Transverse colon (tissue), 4 donors: ENCODE measurements at regions not wholly inside any gene's neighbourhood (a gene's known extent, or its start where the extent isn't known, plus 50 kb on each side); places are given as distances from the start of the nearest gene placed in this dataset.

Experiments
- DNase-seq: peaks from one replicate; pipeline ENCODE4 v3.0.0-alpha.2; 2019
- H3K27ac ChIP-seq, 4 donors: fragments of 200-600 bp; sonication (generic); 2 replicates each; pipeline ENCODE4 v1.5.1; 2016 to 2018; ENCODE audit warnings: inconsistent platforms in 4 of 4
- H3K27me3 ChIP-seq: fragments of 200-600 bp; sonication (generic); 2 replicates; pipeline ENCODE4 v1.5.1; 2017; ENCODE audit warnings: inconsistent platforms
- H3K36me3 ChIP-seq, 4 donors: fragments of 200-600 bp; sonication (generic); 2 replicates each; pipeline ENCODE4 v1.5.1; 2017 to 2019; ENCODE audit warnings: inconsistent platforms in 4 of 4
- H3K4me1 ChIP-seq, 4 donors: fragments of 200-600 bp; sonication (generic); 2 replicates each; pipeline ENCODE4 v1.5.1; 2017 to 2020; ENCODE audit warnings: inconsistent platforms in 4 of 4
- H3K4me3 ChIP-seq, 4 donors: fragments of 200-600 bp; sonication (generic); 1 replicate in 1 of 4; 2 replicates in 3 of 4; pipeline versions ENCODE4 v1.5.1 to v1.6.1; 2017 to 2019; ENCODE audit warnings: inconsistent platforms in 4 of 4
- H3K9me3 ChIP-seq, 2 donors: fragments of 200-600 bp; sonication (generic); 2 replicates each; pipeline ENCODE4 v1.5.1; 2017 to 2019; ENCODE audit warnings: inconsistent platforms in 2 of 2
- CTCF ChIP-seq, 5 experiments: fragments of 200-600 bp in 3 of 5; fragments of 450-650 bp in 2 of 5; sonication (generic) in 3 of 5; IDR thresholded peaks; 1 replicate in 2 of 5; 2 replicates in 3 of 5; pipeline ENCODE4 v1.5.1; 2016 to 2017; ENCODE audit warnings: antibody characterized with exemption in 5 of 5, inconsistent platforms in 3 of 5, mild to moderate bottlenecking in 2 of 5, moderate library complexity in 1 of 5
- EP300 ChIP-seq: sonication (generic); formaldehyde crosslinking; IDR thresholded peaks from one replicate; pipeline ENCODE4 v1.6.1; 2017; ENCODE audit warnings: antibody characterized with exemption, low read depth
- POLR2A ChIP-seq: fragments of 450-650 bp; IDR thresholded peaks from one replicate; pipeline ENCODE4 v1.6.1; 2016; ENCODE audit warnings: antibody characterized with exemption, mild to moderate bottlenecking, moderate library complexity
- POLR2AphosphoS5 ChIP-seq, 3 donors: sonication (generic); formaldehyde crosslinking; IDR thresholded peaks; one replicate each; pipeline ENCODE4 v1.6.1; 2016; ENCODE audit warnings: antibody characterized with exemption in 3 of 3
- WGBS, 2 donors: methylation state at CpG; one replicate each; pipeline ENCODE4 v1.1.5; 2018; ENCODE audit warnings: low coverage in 1 of 2; 5-methylcytosine and 5-hydroxymethylcytosine counted together
- in situ Hi-C, 4 donors: fragments of 200-750 bp; cut with MboI; loops; one replicate each; pipeline versions ENCODE4 v1.15.0 to v1.15.1; 2017; ENCODE audit warnings: low sequenced_read_pairs in 3 of 4, low pct_ligation_motif_present in 1 of 4, low pct_unique_long_range_greater_than_20kb in 1 of 4
- intact Hi-C: fragments of 100-400 bp; cut with DNase I; formaldehyde crosslinking; loops from one replicate; pipeline ENCODE4 v1.15.1; 2023; ENCODE audit warnings: low total_unique reads

- H3K4me3 ChIP-seq, result no peak overlapping the region
- H3K4me1 ChIP-seq, result no peaks in the 10 kb centered on the region
- in situ Hi-C loops, result no loop called here
- no peak for DNase-seq
- no peaks in the 10 kb centered on the region for H3K27me3 ChIP-seq
- intact Hi-C loops, result no loop called here
- no peaks in the 10 kb centered on the region for H3K36me3 ChIP-seq
- H3K27ac ChIP-seq, result no peak overlapping the region
- WGBS, 2 donors, result 69% methylated on average over 2 of the region's 2 CpGs; no CpG with 5 or more reads in 1 of the 2 donors
- no peaks in the 10 kb centered on the region for H3K9me3 ChIP-seq
- TF ChIP-seq POLR2AphosphoS5 (IDR thresholded peaks at IDR 0.05), result no peak
- TF ChIP-seq CTCF (IDR thresholded peaks at IDR 0.05), result no peak
- no peak for TF ChIP-seq EP300
- no peak for TF ChIP-seq POLR2A
Observed at GRCh38 chr16:13322336-13322735, 420.9 kb downstream of the SHISA9 start.

- Histone ChIP-seq H3K27me3 (no peaks in the 10 kb centered on the region), H3K27ac (no peak overlapping the region), H3K4me1 (no peaks in the 10 kb centered on the region), H3K36me3 (no peaks in the 10 kb centered on the region), H3K9me3 (no peaks in the 10 kb centered on the region), H3K4me3 (no peak overlapping the region)
- 66 to 80% methylated on average over 2 of the region's 2 CpGs for WGBS, 2 donors
- in situ Hi-C loops, result loop anchor here in 1 of 4 donors (25.0 kb wide), 1 partner anchor 88 kb away; no protein-coding TSS in a partner anchor
- intact Hi-C loops, result no loop called here
- no peak for DNase-seq
- TF ChIP-seq POLR2A (no peak), EP300 (no peak), CTCF (IDR thresholded peaks at IDR 0.05) (no peak), POLR2AphosphoS5 (IDR thresholded peaks at IDR 0.05) (no peak)
Observed at GRCh38 chr16:13324851-13325250, 423.5 kb downstream of the SHISA9 start.

- TF ChIP-seq POLR2A (no peak), EP300 (no peak), POLR2AphosphoS5 (IDR thresholded peaks at IDR 0.05) (no peak), CTCF (IDR thresholded peaks at IDR 0.05) (no peak)
- H3K27me3 ChIP-seq, result no peaks in the 10 kb centered on the region
- intact Hi-C loops, result no loop called here
- in situ Hi-C loops, result loop anchor here in 1 of 4 donors (25.0 kb wide), 1 partner anchor 88 kb away; no protein-coding TSS in a partner anchor
- no peak overlapping the region for H3K27ac ChIP-seq
- H3K9me3 ChIP-seq, result no peaks in the 10 kb centered on the region
- no peak overlapping the region for H3K4me3 ChIP-seq
- DNase-seq, result no peak
- WGBS, 2 donors, result 77% methylated on average over 5 of the region's 5 CpGs; no CpG with 5 or more reads in 1 of the 2 donors
- H3K4me1 ChIP-seq, result no peaks in the 10 kb centered on the region
- H3K36me3 ChIP-seq, result no peaks in the 10 kb centered on the region
Observed at GRCh38 chr16:13325396-13325795, 424.0 kb downstream of the SHISA9 start.

DNA sequence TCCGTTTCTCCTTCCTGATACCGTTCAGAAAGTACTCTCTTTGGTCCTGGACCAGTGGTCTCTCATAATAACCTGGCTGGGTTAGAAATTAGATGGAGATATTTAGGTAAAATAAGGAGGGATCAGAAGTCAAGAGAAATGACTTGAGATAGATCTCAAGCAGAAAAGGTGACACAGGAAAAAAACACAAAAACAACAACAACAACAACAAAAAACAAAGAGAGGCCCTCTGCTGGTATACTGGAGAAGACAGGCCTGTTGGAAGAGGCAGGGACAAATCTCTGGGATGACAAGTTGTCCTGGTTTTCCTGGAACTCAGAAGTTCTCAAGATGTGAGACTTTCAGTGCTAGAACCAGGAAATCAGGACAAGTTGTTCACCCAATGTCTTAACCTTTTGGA lies 430.5 kb downstream of the SHISA9 start:
- DNase-seq, result no peak
- Histone ChIP-seq H3K27me3 (no peaks in the 10 kb centered on the region), H3K4me3 (no peak overlapping the region), H3K36me3 (no peaks in the 10 kb centered on the region), H3K4me1 (no peaks in the 10 kb centered on the region), H3K9me3 (no peaks in the 10 kb centered on the region), H3K27ac (no peak overlapping the region)
- intact Hi-C loops, result no loop called here
- in situ Hi-C loops, result loop anchor here in 1 of 4 donors (25.0 kb wide), 1 partner anchor 95 kb away; no protein-coding TSS in a partner anchor
- WGBS, 2 donors, result 71 to 90% methylated on average over 2 of the region's 2 CpGs
- TF ChIP-seq CTCF (IDR thresholded peaks at IDR 0.05), result no peak
